ENCODE measurements at regions not wholly inside any gene's neighbourhood (a gene's known extent, or its start where the extent isn't known, plus 50 kb on each side); places are given as distances from the start of the nearest gene placed in this dataset.
"Not testable (repeated sequence)": the region's sequence is repeated elsewhere in the genome, so short reads cannot be mapped to it uniquely, and the experiment has no call there.

DNA sequence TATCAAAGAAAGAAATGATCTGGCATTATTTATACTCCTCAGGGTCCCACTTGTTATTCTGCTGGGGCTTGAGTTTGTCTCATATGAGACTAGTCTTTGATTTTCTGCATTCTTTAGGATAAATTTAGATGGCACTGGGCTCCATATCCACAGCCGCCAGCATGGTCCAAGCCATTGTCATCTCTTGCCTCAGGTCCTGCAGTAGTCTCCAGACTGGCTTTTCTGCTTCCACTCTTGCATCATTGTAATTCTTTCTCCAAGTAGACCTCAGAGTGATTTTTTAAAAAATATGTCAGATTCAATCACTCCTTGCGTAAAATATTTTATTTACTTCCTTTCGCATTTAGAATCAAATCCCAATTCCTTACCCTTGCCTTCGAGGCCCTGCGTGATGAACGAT is 50.4 kb upstream of the ST3GAL6 start:
- Mint-ChIP-seq H3K4me1 (no peaks in the 10 kb centered on the region), H3K27ac (no peak overlapping the region), H3K9me3 (no peaks in the 10 kb centered on the region), H3K27me3 (peaks cover 7% of the 10 kb centered on the region), H3K4me3 (no peak overlapping the region), H3K36me3 (ENCODE audit: low read depth) (no peaks in the 10 kb centered on the region)
- intact Hi-C loops (cut with micrococcal nuclease), result no loop called here
- no peak for DNase-seq

DNA sequence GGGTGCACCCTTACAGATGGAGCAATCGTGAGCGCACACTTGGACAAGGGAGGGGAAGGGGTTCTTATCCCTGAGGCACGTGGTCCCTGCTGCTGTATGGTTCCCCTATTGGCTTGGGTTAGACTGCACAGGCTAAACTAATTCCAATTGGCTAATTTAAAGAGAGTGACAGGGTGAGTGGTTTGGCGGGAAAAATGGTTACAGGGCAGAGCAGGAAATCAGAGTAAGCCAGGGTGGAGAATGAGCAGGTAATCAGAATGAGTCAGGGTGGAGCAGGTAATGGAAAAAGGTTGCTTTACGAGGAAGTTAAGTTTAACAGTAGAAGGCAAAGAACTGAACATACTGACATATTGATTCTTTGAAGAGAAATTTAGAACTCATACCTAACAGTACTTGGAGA is 49.8 kb upstream of the ST3GAL6 start:
- H3K36me3 Mint-ChIP-seq (ENCODE audit: low read depth); DNase-seq; H3K27ac Mint-ChIP-seq; H3K4me1 Mint-ChIP-seq; H3K9me3 Mint-ChIP-seq; intact Hi-C loops (cut with micrococcal nuclease); H3K4me3 Mint-ChIP-seq; H3K27me3 Mint-ChIP-seq: not testable (repeated sequence)
